ENCODE measurements at regions not wholly inside any gene's neighbourhood (a gene's known extent, or its start where the extent isn't known, plus 50 kb on each side); places are given as distances from the start of the nearest gene placed in this dataset.

DNA sequence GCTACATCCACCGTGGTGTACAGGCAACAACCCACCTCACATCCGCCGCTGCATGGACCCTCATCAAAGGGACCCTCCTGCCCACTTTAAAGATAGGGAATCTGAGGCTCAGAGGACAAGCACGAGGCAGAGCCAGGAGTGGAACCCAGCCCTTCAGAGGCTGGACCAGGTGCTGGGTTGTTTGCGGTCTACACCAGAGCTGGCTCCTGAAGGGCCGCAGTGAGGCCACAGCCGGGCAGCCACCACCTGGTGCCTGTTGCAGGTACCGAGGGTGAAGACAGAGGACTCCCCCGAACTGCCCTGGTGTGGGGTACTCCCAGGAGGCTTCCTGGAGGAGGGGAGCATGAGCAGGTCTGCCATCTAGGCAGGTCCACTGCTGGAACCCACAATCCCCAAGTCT, 78.8 kb downstream of the DHCR7 start:
- FAIRE-seq (no peak), DNase-seq (ENCODE audit: extremely low read depth in 1 of 4, low spot score in 3 of 4) (no peak), ATAC-seq (no peak)
- no peak overlapping the region for H3K27ac ChIP-seq (ENCODE audit: extremely low read depth, low read depth, low read length)
- no peaks in the 10 kb centered on the region for H3K36me3 ChIP-seq (ENCODE audit: control insufficient read depth, insufficient read depth, low read length)
- peaks cover 3% of the 10 kb centered on the region; the same call in 1 of the 2 replicates for H4K20me1 ChIP-seq (replicated peaks; ENCODE audit: control insufficient read depth, insufficient read depth, low read length)
- no peak overlapping the region for H3K9ac ChIP-seq (ENCODE audit: insufficient read depth in 1 of 2, low read depth in 2 of 2, low read length in 2 of 2)
- no peaks in the 10 kb centered on the region for H3K9me1 ChIP-seq (ENCODE audit: control insufficient read depth, insufficient read depth, low read length)
- intact Hi-C loops (cut with micrococcal nuclease) = no loop called here
- peaks cover 4 to 31% of the 10 kb centered on the region in 2 experiments; a peak in 4 of 5 replicates for H3K27me3 ChIP-seq (ENCODE audit: control insufficient read depth in 2 of 2, insufficient read depth in 2 of 2, low read length in 2 of 2)
- ChIA-PET CTCF (ENCODE audit: low intra/inter-chr PET ratio) (no interaction called here), POLR2A (interaction anchor here (0.6 kb wide), 1 partner anchor 10 kb away, joined by 3 read pairs; no protein-coding TSS in a partner anchor)
- no TSS peak for BruUV-seq (replicated peaks)
- H3K4me2 ChIP-seq (ENCODE audit: insufficient read depth, low read length) = no peak overlapping the region
- in situ Hi-C loops (cut with MboI) = no loop called here
- no peaks in the 10 kb centered on the region for H3K4me1 ChIP-seq (replicated peaks in 1 of 2; ENCODE audit: control insufficient read depth in 2 of 2, insufficient read depth in 2 of 2, low read length in 2 of 2)
- H3K79me2 ChIP-seq (ENCODE audit: control insufficient read depth, insufficient read depth, low read length) = no peaks in the 10 kb centered on the region
- no peaks in the 10 kb centered on the region for H3K9me3 ChIP-seq (replicated peaks; ENCODE audit: control insufficient read depth, insufficient read depth, low read depth, low read length)
- 3% methylated on average over 9 of the region's 9 CpGs for WGBS (ENCODE audit: insufficient coverage, low coverage, missing lambda C conversion rate)
- H2AFZ ChIP-seq (ENCODE audit: low read depth, low read length) = no peak overlapping the region
- H3K4me3 ChIP-seq = no peak overlapping the region
- no peak for TF ChIP-seq TCF3 (CRISPR knock-in tag; IDR thresholded peaks at IDR 0.05)
- TF ChIP-seq, protein P1, sequence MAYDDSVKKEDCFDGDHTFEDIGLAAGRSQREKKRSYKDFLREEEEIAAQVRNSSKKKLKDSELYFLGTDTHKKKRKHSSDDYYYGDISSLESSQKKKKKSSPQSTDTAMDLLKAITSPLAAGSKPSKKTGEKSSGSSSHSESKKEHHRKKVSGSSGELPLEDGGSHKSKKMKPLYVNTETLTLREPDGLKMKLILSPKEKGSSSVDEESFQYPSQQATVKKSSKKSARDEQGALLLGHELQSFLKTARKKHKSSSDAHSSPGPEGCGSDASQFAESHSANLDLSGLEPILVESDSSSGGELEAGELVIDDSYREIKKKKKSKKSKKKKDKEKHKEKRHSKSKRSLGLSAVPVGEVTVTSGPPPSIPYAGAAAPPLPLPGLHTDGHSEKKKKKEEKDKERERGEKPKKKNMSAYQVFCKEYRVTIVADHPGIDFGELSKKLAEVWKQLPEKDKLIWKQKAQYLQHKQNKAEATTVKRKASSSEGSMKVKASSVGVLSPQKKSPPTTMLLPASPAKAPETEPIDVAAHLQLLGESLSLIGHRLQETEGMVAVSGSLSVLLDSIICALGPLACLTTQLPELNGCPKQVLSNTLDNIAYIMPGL (CRISPR knock-in tag; IDR thresholded peaks at IDR 0.05) = no peak
- TF ChIP-seq, protein P2, sequence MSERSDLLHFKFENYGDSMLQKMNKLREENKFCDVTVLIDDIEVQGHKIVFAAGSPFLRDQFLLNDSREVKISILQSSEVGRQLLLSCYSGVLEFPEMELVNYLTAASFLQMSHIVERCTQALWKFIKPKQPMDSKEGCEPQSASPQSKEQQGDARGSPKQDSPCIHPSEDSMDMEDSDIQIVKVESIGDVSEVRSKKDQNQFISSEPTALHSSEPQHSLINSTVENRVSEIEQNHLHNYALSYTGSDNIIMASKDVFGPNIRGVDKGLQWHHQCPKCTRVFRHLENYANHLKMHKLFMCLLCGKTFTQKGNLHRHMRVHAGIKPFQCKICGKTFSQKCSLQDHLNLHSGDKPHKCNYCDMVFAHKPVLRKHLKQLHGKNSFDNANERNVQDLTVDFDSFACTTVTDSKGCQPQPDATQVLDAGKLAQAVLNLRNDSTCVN (CRISPR knock-in tag; IDR thresholded peaks at IDR 0.05) = no peak
- TF ChIP-seq CUX1 (CRISPR knock-in tag; IDR thresholded peaks at IDR 0.05) = no peak
- TF ChIP-seq, protein P3, sequence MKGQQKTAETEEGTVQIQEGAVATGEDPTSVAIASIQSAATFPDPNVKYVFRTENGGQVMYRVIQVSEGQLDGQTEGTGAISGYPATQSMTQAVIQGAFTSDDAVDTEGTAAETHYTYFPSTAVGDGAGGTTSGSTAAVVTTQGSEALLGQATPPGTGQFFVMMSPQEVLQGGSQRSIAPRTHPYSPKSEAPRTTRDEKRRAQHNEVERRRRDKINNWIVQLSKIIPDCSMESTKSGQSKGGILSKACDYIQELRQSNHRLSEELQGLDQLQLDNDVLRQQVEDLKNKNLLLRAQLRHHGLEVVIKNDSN (CRISPR knock-in tag; IDR thresholded peaks at IDR 0.05) = no peak
- no peak for TF ChIP-seq SMAD3 (CRISPR knock-in tag; conservative IDR thresholded peaks at IDR 0.05)
- TF ChIP-seq, protein P4, sequence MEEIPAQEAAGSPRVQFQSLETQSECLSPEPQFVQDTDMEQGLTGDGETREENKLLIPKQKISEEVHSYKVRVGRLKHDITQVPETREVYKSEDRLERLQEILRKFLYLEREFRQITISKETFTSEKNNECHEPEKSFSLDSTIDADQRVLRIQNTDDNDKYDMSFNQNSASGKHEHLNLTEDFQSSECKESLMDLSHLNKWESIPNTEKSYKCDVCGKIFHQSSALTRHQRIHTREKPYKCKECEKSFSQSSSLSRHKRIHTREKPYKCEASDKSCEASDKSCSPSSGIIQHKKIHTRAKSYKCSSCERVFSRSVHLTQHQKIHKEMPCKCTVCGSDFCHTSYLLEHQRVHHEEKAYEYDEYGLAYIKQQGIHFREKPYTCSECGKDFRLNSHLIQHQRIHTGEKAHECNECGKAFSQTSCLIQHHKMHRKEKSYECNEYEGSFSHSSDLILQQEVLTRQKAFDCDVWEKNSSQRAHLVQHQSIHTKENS (CRISPR knock-in tag; IDR thresholded peaks at IDR 0.05) = no peak
- TF ChIP-seq EHMT2 (IDR thresholded peaks at IDR 0.05) = no peak
- no peak for TF ChIP-seq FOXJ3 (CRISPR knock-in tag; IDR thresholded peaks at IDR 0.05)
- no peak for TF ChIP-seq ADNP (tag; IDR thresholded peaks at IDR 0.05)
- TF ChIP-seq SMAD2 (IDR thresholded peaks at IDR 0.05; ENCODE audit: low read depth, low read length) = no peak
- TF ChIP-seq NEUROD1 (IDR thresholded peaks at IDR 0.05; ENCODE audit: borderline replicate concordance, low read depth, low read length, partially characterized antibody) = no peak
- no peak for TF ChIP-seq ATF7 (IDR thresholded peaks at IDR 0.05)
